ENCODE measurements at regions not wholly inside any gene's neighbourhood (a gene's known extent, or its start where the extent isn't known, plus 50 kb on each side); places are given as distances from the start of the nearest gene placed in this dataset.
"Not testable (repeated sequence)": the region's sequence is repeated elsewhere in the genome, so short reads cannot be mapped to it uniquely, and the experiment has no call there.

DNA sequence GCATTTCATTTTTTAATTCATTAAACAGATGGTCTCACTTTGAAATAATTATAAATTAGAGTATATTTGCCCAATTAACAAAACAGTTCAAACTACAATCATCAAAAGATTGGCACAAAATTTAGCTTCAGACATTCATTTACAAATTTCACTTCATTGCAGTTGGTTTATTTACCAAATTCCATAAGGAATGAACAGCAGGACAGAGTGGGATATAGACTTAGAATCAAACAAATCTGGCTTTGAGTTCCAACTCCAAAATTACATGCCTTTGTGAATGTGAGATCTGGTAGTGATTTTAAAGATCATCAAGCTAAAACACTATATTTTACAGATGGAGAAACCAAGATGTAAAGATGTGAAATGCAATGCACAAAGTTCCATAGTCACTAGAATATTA, 310.7 kb upstream of the CNTN5 start:
- DNase-seq (ENCODE audit: low spot score), result no peak

DNA sequence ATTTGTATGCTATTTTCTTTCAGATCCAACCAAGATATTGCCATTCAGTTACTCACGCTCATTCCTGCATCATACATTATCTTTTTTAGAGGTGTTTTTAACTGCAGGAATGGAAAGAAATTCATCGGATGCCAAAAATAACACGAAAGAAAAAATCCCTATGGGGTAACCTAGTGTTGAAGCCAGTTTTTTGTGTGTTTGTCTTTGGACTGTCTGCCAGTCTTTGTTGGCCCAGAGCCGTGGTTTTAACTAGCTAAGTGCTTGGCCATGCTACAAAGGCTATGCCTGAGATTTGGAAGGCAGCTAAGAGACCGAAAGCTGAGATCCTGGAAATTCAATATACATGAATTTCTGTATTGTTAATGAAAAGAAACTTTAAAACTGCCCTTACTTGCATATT, 309.8 kb upstream of the CNTN5 start:
- DNase-seq (ENCODE audit: low spot score), result no peak

DNA sequence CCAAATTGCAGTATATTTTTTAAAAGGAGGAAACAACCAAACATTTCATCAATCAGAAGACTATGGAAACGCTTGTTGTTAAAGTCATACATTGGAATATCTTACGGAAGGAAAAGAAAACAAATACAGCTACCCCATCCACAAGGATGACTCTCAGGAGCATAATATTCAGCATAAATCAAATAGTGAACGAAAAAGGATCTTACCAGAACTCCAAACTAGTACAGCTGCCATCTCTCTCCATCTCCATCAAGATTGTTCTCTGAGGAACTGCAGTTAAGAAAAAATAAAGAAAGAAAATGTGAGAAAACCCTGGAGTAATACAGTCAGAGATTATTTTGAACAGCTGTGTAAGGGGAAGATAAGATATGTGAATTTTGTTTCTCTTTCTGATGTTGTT, 299.8 kb upstream of the CNTN5 start:
- no peak for DNase-seq (ENCODE audit: low spot score)

DNA sequence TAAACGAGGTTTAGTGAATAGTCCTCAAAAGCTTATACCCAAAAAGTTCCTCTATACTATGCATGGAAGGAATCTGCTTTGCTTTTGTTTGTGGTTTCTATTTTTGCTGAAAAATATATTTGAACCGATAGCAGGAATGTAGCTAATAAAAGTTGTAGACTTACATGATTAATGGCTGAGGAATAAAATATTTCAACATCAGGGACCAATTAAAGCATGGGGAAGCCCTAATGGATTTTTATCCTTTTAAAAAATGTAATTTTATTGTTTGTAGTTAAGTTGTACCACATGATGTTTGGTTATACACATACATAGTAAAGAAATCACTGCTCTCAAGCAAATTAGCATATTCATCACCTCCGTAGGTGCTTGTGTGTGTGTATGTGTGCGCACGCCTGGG, 295.3 kb upstream of the CNTN5 start:
- no peak for DNase-seq (ENCODE audit: low spot score)

DNA sequence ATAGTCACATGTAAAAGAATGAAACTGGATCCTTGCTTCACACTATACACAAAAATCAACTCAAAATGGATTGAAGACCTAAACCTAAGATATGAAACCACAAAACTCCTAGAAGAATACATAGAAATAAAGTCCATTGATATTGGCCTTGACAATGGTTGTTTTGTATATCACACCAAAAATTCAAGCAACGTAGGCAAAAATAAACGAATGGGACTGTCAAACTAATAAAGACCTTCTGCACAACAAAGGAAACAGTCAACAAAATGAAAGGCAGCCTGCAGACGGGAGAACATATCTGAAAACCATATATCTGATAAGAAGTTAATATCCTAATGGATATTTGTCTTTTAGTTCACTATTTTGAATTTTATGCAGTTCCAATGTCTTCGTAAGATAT, 292.3 kb upstream of the CNTN5 start:
- DNase-seq (ENCODE audit: low spot score), result no peak

DNA sequence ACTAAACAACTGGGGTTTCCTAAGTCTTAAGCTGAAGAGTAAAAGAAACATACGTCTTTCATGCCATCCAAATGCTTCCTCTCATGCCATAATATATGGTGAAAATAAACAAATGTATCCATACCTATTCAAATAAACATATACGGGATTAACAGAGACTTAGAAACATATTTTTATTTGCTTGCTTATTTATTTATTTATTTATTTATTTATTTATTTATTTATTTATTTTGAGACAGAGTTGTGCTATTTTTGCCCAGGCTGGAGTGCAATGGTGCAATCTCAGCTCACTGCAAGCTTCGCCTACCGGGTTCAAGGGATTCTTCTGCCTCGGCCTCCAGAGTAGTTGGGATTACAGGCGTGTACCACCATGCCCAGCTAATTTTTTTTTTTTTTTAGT, 291.6 kb upstream of the CNTN5 start:
- no peak for DNase-seq (ENCODE audit: low spot score)

DNA sequence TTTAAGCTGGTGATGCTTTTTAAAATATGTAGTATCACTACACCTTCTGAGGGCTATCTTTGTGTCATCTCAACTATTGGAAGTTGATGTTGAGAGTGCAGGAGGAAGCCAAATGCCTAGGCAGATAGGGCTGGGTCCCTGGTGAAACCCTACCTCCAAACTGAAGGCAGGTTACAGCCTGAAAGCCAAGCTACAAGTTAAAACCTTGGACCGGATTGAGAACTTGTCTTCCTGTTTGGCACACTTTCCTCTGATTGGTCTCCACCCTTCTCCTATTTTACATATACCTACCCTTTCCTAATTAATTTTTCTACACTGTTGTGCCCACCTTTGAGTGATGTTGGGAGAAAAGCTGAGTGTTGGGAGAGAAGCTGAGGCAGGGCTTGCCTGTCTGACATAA, 287.8 kb upstream of the CNTN5 start:
- no peak for DNase-seq (ENCODE audit: low spot score)

DNA sequence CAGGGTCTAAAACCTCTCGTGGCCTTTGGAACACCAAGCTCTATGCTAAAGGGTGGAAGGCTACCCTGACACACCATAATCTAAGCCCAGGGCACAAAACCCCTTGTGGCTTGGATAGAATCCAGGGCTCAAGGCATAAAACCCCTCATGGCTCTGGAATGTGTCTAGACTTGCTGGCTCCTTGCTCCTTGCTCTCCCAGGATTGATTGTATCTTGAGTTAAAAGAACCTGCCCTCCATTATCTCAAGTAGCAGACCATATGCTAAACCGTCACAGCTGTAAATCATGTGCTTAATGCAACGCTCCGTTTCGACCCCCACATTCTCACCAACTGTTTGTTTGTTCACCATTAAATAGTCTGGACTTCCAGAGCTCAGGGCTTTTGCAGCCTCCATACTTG, 287.4 kb upstream of the CNTN5 start:
- not testable (repeated sequence) for DNase-seq (ENCODE audit: low spot score)

DNA sequence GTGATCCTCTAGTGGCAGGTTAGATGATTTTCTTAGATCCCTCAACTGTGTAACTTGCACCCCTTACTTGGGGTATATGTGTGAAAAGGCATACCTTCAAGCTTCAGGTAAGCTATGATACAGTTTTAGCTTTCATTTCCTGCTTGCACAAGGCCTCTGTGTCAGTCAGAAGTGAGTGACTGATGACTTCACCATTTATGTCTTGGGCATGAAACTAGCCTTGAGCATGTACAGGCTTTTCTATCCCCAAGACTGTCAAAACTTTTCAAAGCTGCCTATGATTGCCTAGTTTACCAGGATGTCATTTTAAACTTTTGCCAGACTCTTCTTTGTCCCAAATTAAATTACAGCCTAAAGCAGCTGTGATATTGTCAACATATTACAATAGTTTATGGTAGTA, 286.1 kb upstream of the CNTN5 start:
- no peak for DNase-seq (ENCODE audit: low spot score)

DNA sequence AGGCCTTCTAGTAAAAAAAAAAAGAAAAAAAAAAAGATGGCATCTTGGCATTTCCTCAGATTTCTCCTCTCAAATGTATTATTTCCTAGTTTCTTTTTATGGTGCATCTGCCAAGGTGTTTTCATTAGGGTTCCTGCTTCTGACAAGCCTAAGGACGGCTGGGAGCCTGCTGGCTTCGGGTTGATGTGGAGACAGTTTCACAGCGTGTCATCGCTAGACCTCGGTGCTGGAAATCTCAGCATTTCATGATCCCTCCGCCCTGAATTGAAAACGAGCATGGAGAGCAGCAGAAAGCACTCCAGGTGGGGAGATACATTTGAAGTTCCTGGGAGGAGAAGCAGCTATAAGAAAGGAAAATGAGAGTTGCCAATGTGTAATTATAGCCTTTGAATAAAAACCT, 283.9 kb upstream of the CNTN5 start:
- no peak for DNase-seq (ENCODE audit: low spot score)

DNA sequence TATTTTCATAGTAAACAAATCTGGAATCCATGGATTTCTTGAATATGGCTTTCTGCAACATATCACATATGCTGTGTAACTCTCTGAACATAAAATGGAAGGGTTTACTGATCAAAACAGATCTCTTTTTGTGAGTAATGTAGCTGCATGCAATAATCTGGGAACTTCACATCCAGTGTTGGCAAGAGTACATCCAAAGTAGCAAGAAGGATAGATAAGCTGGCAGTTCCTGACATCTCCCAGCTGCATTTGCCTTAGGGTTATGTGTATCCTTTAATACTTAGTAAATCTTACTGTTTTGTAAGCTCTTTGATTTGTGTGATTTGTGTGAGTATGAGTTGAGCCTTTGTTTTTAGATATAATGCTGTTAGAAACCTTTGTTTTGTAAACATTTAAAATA, 280.4 kb upstream of the CNTN5 start:
- no peak for DNase-seq (ENCODE audit: low spot score)

DNA sequence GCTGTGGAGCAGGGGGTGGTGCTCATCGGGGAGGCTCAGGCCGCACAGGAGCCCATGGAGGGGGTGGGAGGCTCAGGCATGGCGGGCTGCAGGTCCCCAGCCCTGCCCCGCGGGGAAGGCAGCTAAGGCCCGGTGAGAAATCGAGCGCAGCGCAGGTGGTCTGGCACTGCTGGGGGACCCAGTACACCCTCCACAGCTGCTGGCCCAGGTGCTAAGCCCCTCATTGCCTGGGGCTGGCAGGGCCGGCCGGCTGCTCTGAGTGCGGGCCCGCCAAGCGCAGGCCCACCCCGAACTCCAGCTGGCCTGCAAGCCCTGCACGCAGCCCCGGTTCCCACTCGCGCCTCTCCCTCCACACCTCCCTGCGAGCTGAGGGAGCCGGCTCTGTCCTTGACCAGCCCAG, 257.3 kb upstream of the CNTN5 start:
- DNase-seq (ENCODE audit: low spot score), result not testable (repeated sequence)

DNA sequence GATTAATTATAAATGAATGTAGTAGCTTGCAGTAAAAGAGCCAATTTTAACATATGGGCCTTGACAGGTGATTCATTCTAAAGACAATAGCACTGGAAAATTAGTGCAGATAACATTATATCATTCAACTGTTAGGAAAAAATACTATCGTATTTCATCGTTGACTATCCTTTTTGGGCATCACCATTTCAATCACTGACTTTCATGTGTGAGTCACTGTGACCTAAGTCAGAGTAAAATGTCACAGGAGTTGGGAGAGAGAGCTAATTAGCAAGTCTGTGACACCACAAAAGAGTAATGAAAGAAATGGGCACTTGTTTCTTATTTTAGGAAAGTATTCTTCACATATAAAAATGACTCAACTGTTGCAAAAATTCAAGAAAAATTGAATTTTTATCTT, 253.8 kb upstream of the CNTN5 start:
- DNase-seq (ENCODE audit: low spot score), result no peak

DNA sequence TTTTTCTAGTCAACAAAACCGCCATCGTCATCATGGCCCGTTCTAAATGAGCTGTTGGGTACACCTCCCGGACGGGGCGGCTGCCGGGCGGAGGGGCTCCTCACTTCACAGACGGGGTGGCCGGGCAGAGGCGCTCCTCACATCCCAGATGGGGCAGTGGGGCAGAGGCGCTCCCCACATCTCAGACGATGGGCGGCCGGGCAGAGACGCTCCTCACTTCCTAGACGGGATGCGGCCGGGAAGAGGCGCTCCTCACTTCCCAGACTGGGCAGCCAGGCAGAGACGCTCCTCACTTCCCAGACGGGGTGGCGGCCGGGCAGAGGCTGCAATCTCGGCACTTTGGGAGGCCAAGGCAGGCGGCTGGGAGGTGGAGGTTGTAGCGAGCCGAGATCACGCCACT, 250.7 kb upstream of the CNTN5 start:
- DNase-seq (ENCODE audit: low spot score), result not testable (repeated sequence)

DNA sequence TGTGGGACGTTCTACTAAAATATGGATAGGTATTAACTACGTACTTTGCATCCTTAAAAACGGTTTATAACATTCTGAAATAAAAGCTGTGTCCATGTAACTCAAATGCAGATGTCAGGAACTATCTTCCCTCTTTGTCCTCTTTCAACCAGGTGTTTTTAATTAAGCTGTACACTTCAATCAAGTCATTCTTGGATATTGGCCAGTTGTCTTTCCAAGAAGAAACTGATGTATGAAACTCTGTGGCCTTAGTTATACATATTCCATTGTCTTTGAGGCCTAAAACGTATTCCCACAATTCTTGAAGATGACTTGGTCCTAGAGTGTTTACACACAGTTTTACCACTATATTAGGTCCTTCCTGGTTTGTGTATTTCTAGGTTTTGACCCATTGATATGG, 249.0 kb upstream of the CNTN5 start:
- no peak for DNase-seq (ENCODE audit: low spot score)

DNA sequence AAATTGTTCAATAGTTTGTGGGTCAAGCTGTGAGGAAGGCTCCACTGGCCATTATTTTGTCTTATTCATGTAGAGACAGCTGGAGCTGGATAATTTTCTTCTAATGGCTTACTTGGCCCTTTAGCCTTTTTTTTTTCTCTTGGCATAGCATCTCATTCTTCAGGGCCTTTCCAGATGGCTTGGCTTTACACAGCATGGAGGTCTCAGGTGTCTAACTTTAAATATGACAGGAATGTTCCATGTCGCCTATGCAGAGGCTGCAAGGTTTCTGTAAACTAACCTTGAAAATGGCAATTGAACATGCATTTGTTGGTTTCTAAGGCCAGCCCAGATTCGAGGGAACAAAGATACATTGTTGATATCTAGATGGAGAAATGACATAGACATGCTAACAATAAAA, 247.9 kb upstream of the CNTN5 start:
- no peak for DNase-seq (ENCODE audit: low spot score)

DNA sequence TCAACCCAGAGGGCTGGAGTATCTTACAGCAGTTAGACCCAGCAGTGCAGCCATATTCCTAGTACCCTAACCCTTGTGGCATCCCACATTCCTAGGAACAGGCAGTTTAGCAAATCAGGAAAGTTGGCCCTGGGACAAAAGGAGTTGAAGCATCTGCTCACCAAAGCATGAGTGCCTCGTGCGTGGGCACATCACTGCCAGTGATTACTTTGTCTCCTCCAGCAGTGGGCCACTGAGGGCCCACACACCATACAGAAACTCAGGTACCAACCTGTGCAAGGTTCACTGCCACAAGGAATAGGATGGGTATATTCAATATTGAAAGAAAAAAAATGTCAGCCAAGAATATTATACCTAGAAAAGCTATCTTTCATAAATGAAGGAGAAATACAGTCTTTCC, 227.5 kb upstream of the CNTN5 start:
- no peak for DNase-seq (ENCODE audit: low spot score)

DNA sequence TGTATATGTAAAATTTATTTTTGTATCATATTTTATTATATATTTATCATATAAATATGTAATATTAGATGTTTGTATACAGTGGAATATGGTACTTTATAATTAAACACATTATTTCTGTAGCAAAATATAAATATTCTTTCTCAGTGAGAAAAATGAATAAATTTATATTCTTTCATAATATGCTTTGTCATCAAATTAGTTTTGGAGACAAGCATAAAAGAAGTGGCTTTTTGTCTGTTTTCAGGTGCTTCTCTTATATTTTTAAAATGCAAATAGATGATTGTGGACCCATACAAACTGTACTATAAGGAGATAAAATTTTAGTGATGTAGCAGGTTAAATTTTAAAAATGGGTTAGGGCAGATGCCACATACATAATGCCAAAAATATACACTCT, 222.4 kb upstream of the CNTN5 start:
- no peak for DNase-seq (ENCODE audit: low spot score)

DNA sequence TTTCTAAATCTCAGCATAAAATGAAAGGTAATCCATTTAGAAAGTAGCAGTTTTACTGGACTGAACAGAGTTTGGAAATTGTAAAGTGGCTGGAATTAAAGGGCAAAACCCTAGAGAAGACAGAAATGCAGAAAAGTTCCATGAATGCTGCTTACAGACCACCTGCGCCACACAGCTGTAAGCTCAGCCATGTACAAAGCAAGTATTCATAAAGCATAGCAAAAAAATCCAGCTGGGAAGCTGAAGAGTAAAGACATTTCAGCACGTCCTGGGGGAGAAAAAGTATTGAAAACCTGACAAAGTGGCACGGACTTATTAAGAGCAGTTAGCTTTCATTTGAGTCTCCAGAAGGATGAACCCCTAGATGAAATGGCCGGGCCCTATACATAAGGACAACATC, 220.1 kb upstream of the CNTN5 start:
- DNase-seq (ENCODE audit: low spot score), result no peak

DNA sequence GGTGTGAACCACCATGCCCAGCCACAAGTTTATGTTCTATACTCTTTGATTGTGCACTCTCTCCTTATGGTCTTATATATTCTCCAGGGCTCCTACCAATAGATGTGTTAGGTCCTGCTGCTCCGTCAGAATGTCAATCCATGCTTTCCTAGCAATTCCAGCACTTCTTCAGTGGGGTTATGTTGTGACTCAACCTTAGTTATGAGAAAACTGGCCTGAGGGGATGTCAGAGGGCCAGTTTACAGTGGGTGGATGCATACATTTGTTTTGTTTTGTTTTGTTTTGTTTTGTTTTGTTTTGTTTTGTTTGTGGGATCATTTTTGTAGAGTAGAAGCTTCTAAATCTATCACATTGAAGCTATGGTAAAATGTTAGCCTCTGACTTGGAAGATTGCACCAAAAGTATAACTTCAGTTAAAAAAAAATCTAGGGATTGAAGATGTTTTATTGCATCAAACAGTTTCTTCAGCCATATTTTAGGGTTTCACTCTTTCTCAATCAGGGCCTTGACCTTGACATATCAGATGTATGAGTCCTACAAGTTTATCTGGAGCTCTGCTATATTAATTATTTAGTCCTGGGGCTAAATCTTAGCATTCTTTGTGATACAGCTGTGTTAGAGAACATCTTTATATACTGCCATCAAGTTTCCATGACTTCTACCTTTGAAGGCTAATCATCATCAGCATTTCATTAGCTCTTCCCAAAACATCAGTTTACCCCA, 191.6 kb upstream of the CNTN5 start:
- DNase-seq (ENCODE audit: low spot score), result no peak

DNA sequence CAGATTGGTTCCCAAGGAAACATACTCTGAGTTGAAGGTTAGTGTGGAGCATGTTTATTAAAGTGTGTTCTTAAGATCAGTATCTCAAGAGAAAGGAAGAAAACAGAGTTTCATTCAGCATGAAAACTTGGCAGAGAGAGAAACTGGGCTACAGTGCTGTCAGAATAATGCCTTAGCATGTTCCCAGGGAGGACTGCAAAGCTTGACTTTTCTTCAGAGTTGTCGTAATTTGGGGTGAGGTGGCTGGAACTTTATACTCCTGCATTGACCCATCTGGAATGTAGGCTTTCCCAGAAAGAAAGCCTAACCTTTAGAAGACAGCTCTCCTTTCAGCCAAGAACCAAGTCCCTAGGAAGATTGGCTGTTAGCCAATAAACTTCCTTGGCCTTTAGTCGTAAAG, 190.8 kb upstream of the CNTN5 start:
- DNase-seq (ENCODE audit: low spot score), result no peak

DNA sequence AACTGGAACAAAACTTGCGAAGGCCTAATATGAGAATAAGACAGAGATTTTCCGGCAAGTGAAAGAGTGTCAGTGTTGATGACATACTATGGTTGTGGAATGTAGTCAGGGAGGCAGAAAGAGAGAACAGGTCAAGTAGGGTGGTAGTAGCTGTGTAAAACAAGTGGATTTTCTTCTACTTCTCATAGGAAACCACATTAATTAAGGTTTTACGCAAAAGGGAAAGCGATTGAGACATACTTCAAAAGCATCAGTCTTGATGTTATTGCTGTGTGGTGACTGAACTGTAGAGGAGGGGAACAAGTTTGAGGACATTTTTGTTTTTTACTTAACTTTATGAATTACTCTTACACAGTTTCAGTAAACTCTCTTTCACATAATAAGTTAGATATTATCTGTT, 186.0 kb upstream of the CNTN5 start:
- no peak for DNase-seq (ENCODE audit: low spot score)

DNA sequence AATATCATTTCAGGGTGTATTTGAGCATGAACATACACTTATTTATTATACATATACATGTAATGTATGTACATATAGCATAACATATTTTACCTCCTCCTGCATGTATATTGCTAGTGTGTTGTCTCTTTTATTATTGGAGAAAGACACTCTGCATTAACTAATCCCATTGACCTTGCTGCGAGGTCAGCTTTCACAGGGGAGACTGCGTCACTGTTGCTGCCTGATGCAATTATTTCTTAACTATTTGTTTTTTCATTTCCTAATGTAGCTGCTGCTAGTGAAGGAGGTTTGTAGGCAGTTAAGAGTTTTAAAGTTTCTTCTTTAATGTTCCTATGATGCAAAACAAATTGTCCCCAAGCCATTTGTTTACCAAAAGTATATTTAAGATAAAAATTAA, 185.4 kb upstream of the CNTN5 start:
- DNase-seq (ENCODE audit: low spot score), result no peak

DNA sequence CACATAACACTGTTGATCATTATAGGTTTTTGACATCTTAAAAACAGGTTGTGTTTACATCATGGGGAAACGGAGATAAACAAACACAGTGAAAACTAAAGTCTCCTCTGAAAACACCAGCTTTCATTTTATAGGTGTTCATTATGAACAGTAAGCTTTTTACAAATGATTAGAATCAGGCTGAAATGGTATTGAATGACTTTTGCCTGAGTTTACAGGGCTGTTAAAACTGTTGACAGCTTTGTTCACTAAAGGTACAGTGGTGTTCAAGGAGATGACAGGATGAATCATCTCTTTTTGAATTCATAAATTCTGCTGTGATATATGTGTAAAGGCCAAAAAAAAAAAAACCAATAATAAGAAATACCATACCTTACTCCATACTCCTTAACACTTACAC, 184.6 kb upstream of the CNTN5 start:
- DNase-seq (ENCODE audit: low spot score), result no peak

DNA sequence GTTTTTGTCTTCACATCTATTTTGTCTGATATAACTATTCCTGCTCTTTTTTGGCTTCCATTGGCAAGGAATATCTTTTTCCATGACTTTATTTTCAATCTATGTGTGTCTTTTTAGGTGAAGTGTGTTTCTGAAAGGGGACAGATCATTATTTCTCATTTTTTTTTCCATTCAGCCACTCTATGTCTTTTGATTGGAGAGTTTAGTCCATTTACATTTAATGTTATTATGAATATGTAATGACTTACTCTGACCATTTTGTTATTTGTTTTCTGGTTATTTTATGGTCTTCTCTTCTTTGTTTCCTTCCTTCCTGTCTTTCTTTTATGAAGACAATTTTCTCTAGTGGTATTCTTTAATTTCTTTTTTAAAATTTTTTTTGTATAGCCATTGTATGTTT, 178.6 kb upstream of the CNTN5 start:
- DNase-seq (ENCODE audit: low spot score), result no peak
